Stimulated activated CD8-positive, alpha-beta memory T cell treated with anti-CD3 and anti-CD28 coated beads, Interleukin-12 subunit alpha, Interleukin-12 subunit beta, amount 100 ng/mL, for 24 hours (primary cell): ENCODE measurements at regions not wholly inside any gene's neighbourhood (a gene's known extent, or its start where the extent isn't known, plus 50 kb on each side); places are given as distances from the start of the nearest gene placed in this dataset.

Source experiments
- DNase-seq: peaks from one replicate; pipeline ENCODE4 v3.0.0-alpha.2; 2020; ENCODE audit errors: extremely low read depth

DNA sequence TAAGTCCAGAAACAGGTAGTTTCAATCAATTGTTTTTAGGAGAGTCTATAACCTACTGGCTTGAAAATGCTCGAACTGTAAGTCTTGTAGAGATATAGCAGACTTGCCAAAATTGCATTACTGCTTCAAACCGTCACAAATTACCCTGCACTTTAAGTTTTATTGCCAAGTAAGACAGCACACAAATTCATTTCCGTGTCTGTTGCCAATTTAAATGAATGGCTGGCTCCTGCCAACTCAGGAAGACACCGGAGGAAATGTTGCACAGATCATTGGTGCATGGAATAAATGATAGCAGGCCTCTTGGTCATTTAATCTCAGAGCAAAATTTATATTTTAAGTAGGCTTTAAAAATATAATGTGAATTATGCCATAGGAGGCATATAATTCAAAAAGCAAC, 438.1 kb downstream of the HACE1 start:
- DNase-seq = no peak

GRCh38 chr6:104418839-104419238, 440.9 kb downstream of the HACE1 start:
- no peak for DNase-seq

GRCh38 chr6:104418125-104418524, 441.6 kb downstream of the HACE1 start:
- DNase-seq = no peak

- DNase-seq = no peak
Observed at GRCh38 chr6:104414723-104415122, 445.0 kb downstream of the HACE1 start.

GRCh38 chr6:104413767-104414166, 446.0 kb downstream of the HACE1 start:
- no peak for DNase-seq

- no peak for DNase-seq
Observed at GRCh38 chr6:104411302-104411701, 448.4 kb downstream of the HACE1 start.

DNA sequence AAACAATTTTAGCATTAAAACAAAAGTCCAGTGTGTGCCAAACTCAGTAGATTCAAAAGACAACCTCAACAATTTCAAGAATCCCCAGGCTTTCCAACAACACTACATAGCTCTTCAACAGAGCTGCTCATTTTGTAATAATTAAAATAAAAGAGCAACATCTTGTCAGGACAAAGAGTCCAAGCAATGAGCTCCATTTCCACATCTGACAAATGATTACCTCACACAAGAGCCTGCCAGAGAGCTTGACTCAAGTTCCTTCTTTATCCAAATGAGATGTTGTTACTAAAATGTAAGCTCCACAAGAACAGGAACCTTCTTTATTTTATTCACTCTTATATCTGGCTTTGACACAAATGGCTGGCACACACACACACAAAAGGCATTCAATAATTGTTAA, 449.8 kb downstream of the HACE1 start:
- no peak for DNase-seq

DNA sequence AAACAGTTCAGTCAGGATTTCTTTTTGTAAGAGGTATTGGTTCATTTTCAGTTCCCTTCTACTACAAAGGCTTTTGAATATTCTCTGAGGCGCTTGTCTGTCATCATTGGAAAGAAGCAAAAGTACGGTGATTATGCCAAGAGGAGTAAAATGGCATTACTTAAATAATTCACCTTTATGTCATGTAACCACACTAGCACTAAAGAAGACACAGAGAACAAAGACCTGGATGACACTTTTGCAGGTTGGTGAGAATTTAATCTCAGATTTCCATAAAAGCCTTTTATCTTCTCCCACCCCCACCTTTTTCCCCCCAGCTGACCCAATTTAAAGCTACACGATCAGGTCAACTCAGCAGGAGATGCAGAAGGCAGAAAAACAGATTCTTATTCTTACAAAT, 451.8 kb downstream of the HACE1 start:
- DNase-seq = no peak

DNA sequence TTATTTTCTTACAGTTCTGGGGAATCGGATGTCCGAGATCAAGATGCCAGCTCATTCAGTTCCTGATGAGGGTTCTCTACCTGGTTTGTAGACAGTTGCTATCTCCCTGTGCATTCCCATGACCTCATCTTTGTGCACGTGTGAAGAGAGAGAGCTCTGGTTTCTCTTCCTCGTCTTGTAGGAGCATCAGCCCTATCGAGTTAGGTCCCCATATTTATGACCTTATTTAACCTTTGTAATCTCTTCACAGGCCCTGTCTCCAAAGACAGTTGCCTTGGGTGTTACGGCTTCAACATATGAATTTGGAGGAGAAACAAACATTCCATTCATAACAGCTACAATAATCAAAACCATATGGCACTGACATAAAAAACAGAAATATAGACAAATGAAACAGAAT, 455.3 kb downstream of the HACE1 start:
- no peak for DNase-seq

GRCh38 chr6:104402572-104402971, 457.1 kb downstream of the HACE1 start:
- DNase-seq = no peak

DNA sequence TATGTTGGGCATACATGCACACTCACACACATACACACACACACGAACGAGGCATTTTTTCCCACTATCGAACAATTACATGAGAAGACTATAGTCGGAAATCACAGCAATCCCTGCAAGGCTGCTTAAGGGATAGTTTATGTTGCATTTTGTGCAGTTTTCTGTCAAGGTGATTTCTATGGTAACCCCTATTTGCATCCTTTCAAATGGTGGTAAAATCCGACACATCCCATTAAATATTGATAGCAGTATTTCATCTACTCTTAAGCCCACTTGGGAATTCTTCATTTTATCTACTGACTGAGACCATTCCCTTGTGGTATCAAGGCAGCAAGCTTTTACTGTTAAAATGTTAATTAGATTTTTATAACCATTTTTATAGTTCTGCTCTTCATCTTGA, 457.8 kb downstream of the HACE1 start:
- DNase-seq = no peak

GRCh38 chr6:104400844-104401243, 458.9 kb downstream of the HACE1 start:
- no peak for DNase-seq

DNA sequence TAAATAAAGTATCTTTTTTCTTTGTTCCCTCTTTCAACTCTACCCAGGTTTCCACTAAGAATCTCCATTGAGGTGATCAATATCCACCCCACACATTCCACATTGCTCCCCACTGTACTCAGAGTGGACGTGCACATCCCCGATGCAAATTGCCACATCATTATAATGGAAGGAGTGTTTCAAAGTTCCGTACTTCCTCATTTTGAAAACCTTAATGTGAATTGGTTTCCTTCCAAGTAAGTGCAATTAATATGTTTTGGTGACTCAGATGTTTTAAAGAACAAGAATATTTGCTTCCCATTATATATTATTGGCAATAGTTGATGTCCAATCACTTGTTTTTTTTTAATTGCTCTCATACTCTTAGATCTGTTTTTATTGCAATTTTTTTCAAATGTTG, 463.6 kb downstream of the HACE1 start:
- DNase-seq = no peak

DNA sequence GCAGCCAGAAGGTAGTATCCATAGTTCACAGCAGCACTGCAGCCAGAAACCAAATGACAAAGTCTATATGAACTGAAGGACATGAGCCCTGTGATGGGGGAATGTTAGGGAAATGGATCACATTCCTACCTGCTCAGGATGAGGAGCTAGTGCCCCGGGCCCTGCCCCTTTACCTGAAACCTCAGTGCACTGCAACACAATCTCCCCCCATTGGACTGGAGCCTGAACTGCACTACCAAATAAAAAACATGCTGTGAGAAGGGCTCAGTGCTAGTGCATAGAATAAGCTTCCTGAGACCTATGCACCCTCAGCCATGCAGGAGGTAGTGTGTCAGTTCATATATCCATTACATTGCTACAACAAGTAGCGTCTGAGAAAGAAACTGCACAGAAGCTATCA, 477.8 kb downstream of the HACE1 start:
- DNase-seq = no peak

- no peak for DNase-seq
Observed at GRCh38 chr6:104365451-104366234, 494.1 kb downstream of the HACE1 start.

DNA sequence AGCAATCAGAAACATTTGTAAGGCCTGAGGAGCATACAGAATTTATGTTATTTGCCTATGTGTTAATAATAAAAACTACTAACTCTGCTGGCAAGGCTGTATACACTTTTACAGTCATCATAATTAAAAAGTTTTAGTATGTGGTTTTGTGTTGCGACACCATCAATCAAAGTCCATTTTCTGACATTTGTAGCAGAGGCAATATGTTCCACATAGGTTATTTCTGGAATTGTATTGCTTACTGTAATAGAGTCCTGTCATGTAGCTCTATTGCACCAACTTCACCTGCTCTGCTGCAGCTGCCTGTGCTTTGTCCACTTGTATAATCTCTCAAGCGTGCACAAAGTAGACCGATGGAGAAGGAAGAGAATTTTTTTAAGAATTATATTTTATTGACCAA, 501.8 kb downstream of the HACE1 start:
- DNase-seq = no peak

- no peak for DNase-seq
Observed at GRCh38 chr6:104356197-104356596, 503.5 kb downstream of the HACE1 start.

- no peak for DNase-seq
Observed at GRCh38 chr6:104349191-104349590, 510.5 kb downstream of the HACE1 start.

GRCh38 chr6:104344223-104344622, 515.5 kb downstream of the HACE1 start:
- no peak for DNase-seq

GRCh38 chr6:104332364-104332763, 527.4 kb downstream of the HACE1 start:
- DNase-seq = no peak

- DNase-seq = no peak
Observed at GRCh38 chr6:104326173-104327001, 533.3 kb downstream of the HACE1 start.

DNA sequence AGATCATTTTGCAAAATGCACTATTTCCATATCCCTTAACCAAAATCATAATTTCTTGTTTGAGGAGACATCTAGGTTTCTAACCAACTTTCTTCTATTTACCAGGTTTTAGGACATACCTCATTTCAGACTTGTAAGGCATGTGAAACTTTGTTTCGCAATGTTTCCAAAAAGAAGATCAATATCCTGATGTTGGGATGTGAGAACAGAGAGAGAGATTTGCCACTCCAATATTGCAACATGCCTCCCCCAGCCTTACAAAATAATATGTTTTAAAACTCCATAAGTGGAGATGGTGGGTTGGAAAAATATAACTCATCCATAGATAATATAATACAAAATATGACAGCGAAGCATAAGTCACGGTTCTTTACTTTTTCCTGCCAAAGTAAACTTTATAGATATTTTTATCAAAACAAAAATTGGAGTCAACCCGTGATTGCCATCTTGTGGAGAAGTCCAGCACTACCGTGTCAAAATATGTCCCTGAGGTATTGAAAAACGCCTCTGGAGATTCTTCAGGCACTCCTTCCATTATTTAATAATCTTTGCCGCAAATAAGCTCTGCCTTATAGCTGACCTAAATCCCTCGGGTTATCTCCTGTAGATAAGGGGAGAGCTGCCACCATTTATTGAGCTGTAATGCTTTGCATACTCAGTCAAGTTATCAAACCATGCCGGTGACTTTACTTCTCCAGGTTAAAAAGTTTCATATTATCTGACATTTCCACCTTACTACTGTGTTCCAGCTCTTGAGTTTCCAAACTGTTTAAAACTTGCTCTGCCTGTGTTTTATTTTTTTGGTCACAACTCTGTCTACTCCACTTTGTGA, 534.2 kb downstream of the HACE1 start:
- no peak for DNase-seq
